GM12892 (cell line): ENCODE measurements at regions not wholly inside any gene's neighbourhood (a gene's known extent, or its start where the extent isn't known, plus 50 kb on each side); places are given as distances from the start of the nearest gene placed in this dataset.

Experiments
- POLR2A ChIP-seq: IDR thresholded peaks from 2 replicates; pipeline ENCODE4 v1.6.1; 2011; ENCODE audit warnings: low read depth, low read length, control low read depth
- POLR2AphosphoS5 ChIP-seq: IDR thresholded peaks from 2 replicates; pipeline ENCODE4 v1.6.1; 2011; ENCODE audit warnings: low read depth, low read length, control low read depth
- TAF1 ChIP-seq: IDR thresholded peaks from 2 replicates; pipeline ENCODE4 v1.6.1; 2011; ENCODE audit warnings: low read depth, mild to moderate bottlenecking, control low read depth, low read length, borderline replicate concordance

DNA sequence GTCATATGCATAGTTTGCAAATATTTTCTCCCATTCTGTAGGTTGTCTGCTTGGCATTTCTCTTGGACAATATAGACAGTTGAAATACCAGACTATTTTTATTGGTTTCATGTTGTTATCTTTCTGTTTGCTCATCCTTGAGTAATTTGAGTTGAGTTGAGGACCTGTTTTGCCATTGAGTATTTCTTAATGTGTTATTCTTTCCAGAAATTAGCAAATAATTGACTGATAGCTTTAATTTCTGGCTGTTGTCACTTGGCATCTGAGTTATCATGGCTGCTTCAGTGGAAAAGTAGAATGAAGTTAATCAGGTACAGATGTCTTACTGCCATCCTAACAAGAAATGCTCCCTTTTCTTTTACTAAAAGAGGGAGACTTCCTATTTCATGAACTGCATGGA, 264.8 kb upstream of the DUSP10 start:
- TF ChIP-seq POLR2A (no peak), TAF1 (no peak), POLR2AphosphoS5 (no peak)
